HPDE6-E6E7 (cell line): ENCODE measurements at regions not wholly inside any gene's neighbourhood (a gene's known extent, or its start where the extent isn't known, plus 50 kb on each side); places are given as distances from the start of the nearest gene placed in this dataset.
"Not testable (repeated sequence)": the region's sequence is repeated elsewhere in the genome, so short reads cannot be mapped to it uniquely, and the experiment has no call there.

Experiments
- DNase-seq: peaks from one replicate; pipeline ENCODE4 v3.0.0; 2011; ENCODE audit warnings: missing footprints; ENCODE audit errors: extremely low spot score

- not testable (repeated sequence) for DNase-seq
Observed at GRCh38 chr11:100409267-100409666, 277.8 kb upstream of the ARHGAP42 start.

DNA sequence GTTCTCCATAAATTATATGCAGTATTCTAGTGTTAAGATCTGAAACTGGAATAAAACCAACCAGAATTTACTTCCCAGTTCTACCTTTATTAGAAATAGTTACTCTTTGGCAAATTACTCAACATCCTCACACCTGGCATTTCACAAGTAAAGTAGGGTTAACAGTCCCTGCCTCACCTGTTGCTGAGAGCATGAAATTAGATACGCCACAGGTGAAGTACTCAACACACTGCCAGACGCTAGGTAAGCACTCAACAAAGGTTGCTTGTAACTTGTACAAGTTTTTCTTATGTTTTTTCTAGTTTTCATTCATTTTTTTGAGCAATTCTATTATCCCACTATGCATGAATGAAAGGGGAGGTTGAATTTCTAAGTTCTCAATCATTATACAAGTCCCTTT lies 267.6 kb upstream of the ARHGAP42 start:
- DNase-seq = no peak

GRCh38 chr11:100434821-100435641 lies 252.1 kb upstream of the ARHGAP42 start:
- DNase-seq = no peak

DNA sequence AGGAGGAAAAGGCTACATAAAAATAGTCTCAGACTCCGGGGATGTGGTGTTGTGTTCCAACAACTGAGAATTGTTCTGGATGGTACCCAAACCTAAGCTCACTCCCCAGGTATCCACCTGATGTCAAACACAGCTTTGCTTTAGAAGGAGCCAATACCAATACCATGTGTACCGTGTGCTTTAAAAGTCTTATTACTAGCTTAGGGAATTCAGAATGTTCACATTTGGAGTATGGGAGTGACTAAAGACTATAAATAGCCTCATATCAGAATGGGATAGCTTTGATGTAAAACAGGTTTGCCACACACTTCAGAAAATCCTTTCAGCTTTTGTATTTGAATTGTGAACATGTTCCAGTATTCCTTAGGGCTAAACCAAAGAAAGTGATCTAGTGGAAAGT lies 248.7 kb upstream of the ARHGAP42 start:
- no peak for DNase-seq

GRCh38 chr11:100441086-100441485 lies 246.0 kb upstream of the ARHGAP42 start:
- no peak for DNase-seq

GRCh38 chr11:100442017-100442416 lies 245.1 kb upstream of the ARHGAP42 start:
- DNase-seq = no peak

- no peak for DNase-seq
Observed at GRCh38 chr11:100445231-100445735, 241.8 kb upstream of the ARHGAP42 start.

DNA sequence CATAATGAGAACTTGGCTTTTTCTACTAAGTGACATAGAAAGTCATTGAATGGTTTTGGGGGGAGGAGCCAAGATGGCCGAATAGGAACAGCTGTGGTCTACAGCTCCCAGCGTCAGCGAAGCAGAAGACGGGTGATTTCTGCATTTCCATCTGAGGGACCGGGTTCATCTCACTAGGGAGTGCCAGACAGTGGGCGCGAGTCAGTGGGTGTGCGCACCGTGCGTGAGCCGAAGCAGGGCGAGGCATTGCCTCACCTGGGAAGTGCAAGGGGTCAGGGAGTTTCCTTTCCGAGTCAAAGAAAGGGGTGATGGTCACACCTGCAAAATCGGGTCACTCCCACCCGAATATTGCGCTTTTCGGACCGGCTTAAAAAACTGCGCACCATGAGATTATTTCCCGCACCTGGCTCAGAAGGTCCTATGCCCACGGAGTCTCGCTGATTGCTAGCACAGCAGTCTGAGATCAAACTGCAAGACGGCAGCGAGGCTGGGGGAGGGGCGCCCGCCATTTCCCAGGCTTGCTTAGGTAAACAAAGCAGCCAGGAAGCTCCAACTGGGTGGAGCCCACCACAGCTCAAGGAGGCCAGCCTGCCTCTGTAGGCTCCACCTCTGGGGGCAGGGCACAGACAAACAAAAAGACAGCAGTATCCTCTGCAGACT lies 235.2 kb upstream of the ARHGAP42 start:
- DNase-seq = not testable (repeated sequence)

GRCh38 chr11:100459811-100460210 lies 227.3 kb upstream of the ARHGAP42 start:
- DNase-seq = no peak

GRCh38 chr11:100460426-100460825 lies 226.7 kb upstream of the ARHGAP42 start:
- DNase-seq = no peak

- no peak for DNase-seq
Observed at GRCh38 chr11:100467821-100468508, 219.1 kb upstream of the ARHGAP42 start.

DNA sequence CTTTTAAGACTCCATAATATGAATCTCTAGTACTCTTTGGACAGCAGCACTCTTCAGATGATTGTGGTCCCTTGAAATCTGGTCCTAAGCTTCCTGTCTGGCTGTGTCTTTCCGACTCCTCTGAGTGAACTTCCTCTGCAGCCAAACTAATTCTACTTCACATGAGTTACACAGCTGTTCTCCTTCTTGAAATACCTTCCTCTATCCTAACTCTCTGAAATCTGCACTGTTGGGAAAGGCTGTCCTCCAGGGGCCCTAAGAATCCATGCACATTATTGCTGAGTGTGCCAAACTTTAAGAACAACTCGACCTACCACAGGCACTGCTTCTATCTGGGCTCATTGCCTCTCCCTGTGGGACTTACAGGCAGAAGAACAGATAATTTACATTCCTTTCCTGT lies 217.3 kb upstream of the ARHGAP42 start:
- no peak for DNase-seq

DNA sequence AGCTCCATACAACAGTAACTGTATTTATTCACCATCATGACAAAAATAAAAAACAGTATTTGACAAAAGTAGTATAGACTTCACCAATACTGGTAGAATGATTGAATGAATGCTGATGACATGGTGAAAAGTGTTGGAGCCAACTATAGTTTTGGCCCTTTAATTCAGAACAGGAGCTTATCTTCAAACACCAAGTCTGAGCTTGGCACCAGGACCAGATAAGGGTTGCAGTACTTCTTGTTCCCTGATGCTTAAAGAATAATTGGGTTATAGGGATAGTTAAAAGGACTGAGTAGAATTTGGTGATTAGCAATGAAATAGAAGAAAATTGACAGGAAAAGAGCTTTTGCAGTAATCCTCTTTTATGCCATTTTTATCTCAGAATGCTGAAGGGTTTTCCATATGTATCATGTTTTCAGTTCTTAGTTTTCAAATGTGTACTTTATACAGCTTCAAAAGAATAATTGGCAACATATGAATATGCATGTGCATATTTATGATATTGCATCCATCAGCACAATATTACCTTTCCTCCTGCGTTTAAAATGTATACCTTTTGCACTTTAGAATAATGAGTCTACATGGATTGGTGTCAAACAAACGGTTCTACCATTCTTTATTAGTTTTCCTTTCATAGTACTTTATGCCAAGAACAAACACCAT lies 214.2 kb upstream of the ARHGAP42 start:
- DNase-seq = no peak

DNA sequence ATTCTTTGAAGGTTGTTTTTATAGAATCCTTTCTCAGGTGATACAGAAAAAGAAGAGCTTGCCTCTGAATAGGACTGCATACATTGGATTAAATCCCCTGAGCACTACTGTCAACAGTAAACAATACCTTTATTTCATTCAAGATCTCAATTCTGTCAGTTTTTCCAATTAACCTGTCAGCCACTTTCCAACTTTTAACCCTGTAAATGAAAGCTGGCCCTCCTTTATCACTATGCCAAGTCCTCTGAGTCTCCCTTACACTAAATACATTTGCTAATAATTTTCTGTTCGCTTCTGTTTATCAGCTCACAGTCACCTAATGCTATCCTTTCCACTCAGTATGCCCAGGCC lies 213.7 kb upstream of the ARHGAP42 start:
- no peak for DNase-seq

DNA sequence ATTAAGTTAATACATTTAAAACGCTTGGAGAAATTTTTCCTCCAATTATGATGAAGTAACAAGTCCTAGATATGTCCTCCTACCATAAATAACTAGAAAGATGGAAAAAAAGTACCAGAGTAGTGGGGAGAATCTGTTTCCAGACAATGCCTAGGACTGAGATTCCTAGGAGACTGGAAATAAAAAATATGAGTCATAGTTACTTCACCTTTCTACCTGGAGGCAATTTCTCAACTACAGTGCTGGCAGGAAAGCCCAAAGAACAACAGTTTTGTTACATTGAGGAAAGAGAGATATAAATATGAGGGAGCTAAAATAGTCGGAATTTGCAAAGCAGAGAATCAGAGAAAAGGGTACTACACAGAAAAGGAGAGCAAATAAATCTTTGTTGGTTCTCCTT lies 202.1 kb upstream of the ARHGAP42 start:
- DNase-seq = peak; percentile 49

DNA sequence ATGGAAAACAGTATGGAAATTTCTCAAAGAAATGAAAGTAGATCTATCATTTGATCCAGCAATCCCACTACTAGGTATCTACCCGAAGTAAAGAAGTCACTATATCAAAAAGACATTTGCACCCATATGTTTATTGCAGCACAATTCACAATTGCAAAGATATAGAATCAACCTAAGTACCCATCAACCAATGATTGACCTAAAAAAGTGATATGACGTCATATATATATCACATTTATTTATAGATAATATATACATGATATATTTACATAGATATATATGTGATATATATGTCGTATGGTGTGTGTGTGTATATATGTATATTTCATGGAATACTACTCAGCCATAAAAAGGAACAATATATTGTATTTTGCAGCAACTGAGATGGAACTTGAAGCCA lies 188.3 kb upstream of the ARHGAP42 start:
- no peak for DNase-seq

GRCh38 chr11:100501450-100501849 lies 185.6 kb upstream of the ARHGAP42 start:
- DNase-seq = no peak

DNA sequence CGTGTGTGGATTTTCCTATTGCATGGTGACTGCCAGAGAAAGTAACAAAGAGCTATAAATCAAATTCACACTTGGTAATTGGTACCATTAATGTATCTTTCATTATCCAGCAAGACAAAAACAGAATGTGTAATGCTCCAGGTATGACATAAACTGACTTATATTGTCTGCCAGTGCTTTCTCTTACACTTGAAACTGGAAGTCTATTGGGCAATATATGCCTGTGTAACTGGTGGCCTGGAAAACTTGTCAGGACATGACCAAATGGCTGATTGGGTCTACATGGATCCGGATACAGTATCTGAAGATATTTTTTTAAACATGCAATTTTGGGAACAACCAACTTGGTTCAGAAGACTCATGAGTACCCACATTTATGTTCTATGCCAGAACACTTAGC lies 174.6 kb upstream of the ARHGAP42 start:
- DNase-seq = peak; percentile 44

- no peak for DNase-seq
Observed at GRCh38 chr11:100515087-100515486, 172.0 kb upstream of the ARHGAP42 start.

DNA sequence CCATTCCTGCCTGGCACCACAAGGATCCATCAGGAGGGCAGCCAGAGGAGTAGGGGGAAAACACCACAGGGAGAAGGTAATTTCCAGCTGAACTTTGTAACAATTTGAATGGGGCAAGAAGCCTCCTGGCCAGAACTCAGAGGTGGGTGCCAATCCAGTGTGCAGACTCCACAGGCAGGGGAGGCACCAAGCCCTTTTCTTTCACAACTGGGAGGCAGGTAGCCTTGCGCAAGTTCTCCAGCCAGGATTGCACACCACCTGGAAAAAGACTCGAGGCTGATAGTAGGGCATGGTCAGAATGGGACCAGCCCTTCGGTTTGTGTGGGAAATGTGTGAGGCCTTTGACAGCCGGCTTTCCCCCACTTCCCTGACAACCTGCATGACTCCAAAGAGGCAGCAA lies 161.9 kb upstream of the ARHGAP42 start:
- no peak for DNase-seq

DNA sequence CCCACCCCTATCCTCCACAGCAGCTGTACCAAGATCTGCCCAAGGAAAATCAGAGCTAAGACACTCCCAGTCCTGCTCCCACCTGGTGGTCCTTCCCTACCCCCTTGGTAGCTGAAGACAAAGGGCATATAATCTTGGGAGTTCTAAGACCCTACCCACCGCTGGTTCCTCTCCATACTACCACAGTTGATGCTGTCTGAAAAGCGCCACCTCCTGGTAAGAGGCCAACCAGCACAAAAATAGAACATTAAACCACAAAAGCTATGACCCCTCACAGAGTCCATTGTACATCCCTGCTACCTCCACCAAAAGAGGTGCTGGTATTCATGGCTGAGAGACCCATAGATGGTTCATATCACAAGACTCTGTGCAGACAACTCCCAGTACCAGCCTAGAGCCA lies 161.5 kb upstream of the ARHGAP42 start:
- no peak for DNase-seq

DNA sequence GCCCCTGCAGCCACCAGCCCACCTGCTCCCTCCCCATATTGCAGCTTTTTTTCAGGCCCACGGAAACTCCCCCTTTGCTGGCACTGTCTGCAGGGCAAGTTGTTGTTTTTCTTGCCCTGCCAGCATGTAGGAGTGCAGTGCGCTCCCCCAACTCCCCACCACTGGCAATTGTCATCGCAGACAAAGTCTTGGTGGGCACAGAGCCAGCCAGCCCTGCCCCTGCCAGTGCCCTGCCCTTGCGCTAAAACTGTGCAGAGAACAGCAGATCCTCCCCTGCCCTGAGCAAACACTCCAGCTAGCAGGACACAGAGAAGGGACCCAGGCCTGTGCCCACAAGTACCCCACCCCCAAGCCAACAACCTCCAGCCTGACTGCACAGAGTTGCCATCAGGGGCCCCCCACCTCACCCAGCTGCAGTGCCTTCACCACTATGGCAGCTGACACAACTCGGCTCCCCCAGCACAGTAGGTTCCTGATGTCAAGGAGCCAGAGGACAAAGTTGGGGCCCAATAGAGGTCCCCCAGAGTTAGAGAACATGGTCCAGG lies 158.1 kb upstream of the ARHGAP42 start:
- no peak for DNase-seq
